GM12892 (cell line): ENCODE measurements at regions not wholly inside any gene's neighbourhood (a gene's known extent, or its start where the extent isn't known, plus 50 kb on each side); places are given as distances from the start of the nearest gene placed in this dataset.

Experiments
- POLR2A ChIP-seq: IDR thresholded peaks from 2 replicates; pipeline ENCODE4 v1.6.1; 2011; ENCODE audit warnings: low read depth, low read length, control low read depth
- TAF1 ChIP-seq: IDR thresholded peaks from 2 replicates; pipeline ENCODE4 v1.6.1; 2011; ENCODE audit warnings: low read depth, mild to moderate bottlenecking, control low read depth, low read length, borderline replicate concordance

DNA sequence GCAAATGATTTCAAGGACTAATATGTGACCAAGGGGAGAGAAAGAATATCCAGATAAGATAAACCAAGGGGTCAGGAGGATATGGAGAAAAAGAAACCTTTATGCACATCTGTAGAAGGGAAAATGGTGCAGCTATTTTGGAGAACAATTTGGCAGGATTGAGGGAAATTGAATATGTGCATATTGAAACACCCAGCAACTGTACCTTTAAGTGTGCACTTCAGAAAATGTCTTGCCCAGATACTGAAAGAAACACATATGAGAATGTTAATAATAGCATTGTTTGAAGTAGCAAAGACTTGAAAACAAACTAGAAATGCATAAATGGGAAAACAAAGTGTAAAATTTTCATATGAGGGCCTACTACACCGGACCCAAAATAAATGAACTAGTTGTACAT lies 599.6 kb downstream of the PSAT1 start:
- no peak for TF ChIP-seq TAF1
- no peak for TF ChIP-seq POLR2A
